ENCODE measurements at regions not wholly inside any gene's neighbourhood (a gene's known extent, or its start where the extent isn't known, plus 50 kb on each side); places are given as distances from the start of the nearest gene placed in this dataset.

- no peak for TF ChIP-seq CTCF (IDR thresholded peaks at IDR 0.05; ENCODE audit: insufficient read depth, low read length, poor library complexity, severe bottlenecking)
- TF ChIP-seq EZH2phosphoT487 (conservative IDR thresholded peaks at IDR 0.05; ENCODE audit: low read length): no peak
Measured at GRCh38 chr5:108581026-108581425, 166.7 kb upstream of the FER start.

Data from SU-DHL-6 (cell line).